Hepatocyte (in vitro differentiated cells): ENCODE measurements at regions not wholly inside any gene's neighbourhood (a gene's known extent, or its start where the extent isn't known, plus 50 kb on each side); places are given as distances from the start of the nearest gene placed in this dataset.

ENCODE experiments used
- DNase-seq: peaks from one replicate; pipeline ENCODE4 v3.0.0-alpha.2; 2016; ENCODE audit warnings: low spot score
- H2AFZ ChIP-seq: fragments of 200-600 bp; sonication (generic); 2 replicates; pipeline ENCODE4 v1.6.0; 2016; ENCODE audit warnings: antibody characterized with exemption, mild to moderate bottlenecking
- H3K27ac ChIP-seq: fragments of 200-600 bp; sonication (generic); 2 replicates; pipeline ENCODE4 v1.5.1; 2016; ENCODE audit warnings: mild to moderate bottlenecking
- H3K27me3 ChIP-seq: fragments of 200-600 bp; sonication (generic); 2 replicates; pipeline ENCODE4 v1.6.1; 2016
- H3K36me3 ChIP-seq: fragments of 200-600 bp; sonication (generic); replicated peaks from 2 replicates; pipeline ENCODE4 v1.5.1; 2016; ENCODE audit warnings: low read depth; ENCODE audit not compliant: insufficient read depth
- H3K4me1 ChIP-seq: fragments of 200-600 bp; sonication (generic); 2 replicates; pipeline ENCODE4 v1.5.1; 2016; ENCODE audit warnings: mild to moderate bottlenecking, moderate library complexity; ENCODE audit not compliant: insufficient read depth
- H3K4me2 ChIP-seq: fragments of 200-600 bp; sonication (generic); 2 replicates; pipeline ENCODE4 v1.6.0; 2016
- H3K4me3 ChIP-seq: fragments of 200-600 bp; sonication (generic); 2 replicates; pipeline ENCODE4 v1.5.1; 2016; ENCODE audit warnings: mild to moderate bottlenecking
- H3K79me2 ChIP-seq: fragments of 200-600 bp; sonication (generic); 2 replicates; pipeline ENCODE4 v1.6.0; 2017; ENCODE audit warnings: mild to moderate bottlenecking
- H3K9me2 ChIP-seq: fragments of 200-600 bp; sonication (generic); replicated peaks from 2 replicates; pipeline ENCODE4 v1.6.0; 2017; ENCODE audit warnings: mild to moderate bottlenecking; ENCODE audit not compliant: insufficient read depth
- H3K9me3 ChIP-seq: fragments of 200-600 bp; sonication (generic); 2 replicates; pipeline ENCODE4 v1.5.1; 2016; ENCODE audit warnings: low read depth, mild to moderate bottlenecking
- H4K20me1 ChIP-seq: fragments of 200-600 bp; sonication (generic); 2 replicates; pipeline ENCODE4 v1.6.0; 2016; ENCODE audit warnings: mild to moderate bottlenecking; ENCODE audit not compliant: insufficient read depth, poor library complexity, severe bottlenecking
- EZH2 ChIP-seq: fragments of 200-600 bp; sonication (generic); IDR thresholded peaks from 2 replicates; pipeline ENCODE4 v1.6.1; 2016; ENCODE audit warnings: antibody characterized with exemption, mild to moderate bottlenecking, borderline replicate concordance
- EZH2phosphoT487 ChIP-seq: fragments of 200-600 bp; sonication (generic); IDR thresholded peaks from one replicate; pipeline ENCODE4 v1.6.1; 2018; ENCODE audit warnings: antibody characterized with exemption, mild to moderate bottlenecking, low read depth, moderate library complexity; ENCODE audit not compliant: unreplicated experiment, severe bottlenecking
- WGBS: methylation state at CpG from one replicate; pipeline ENCODE4 v1.1.6; 2016; ENCODE audit warnings: low lambda C conversion rate; ENCODE audit errors: missing lambda C conversion rate; 5-methylcytosine and 5-hydroxymethylcytosine counted together
- TF ChIP-seq, protein P1 (sequence below): fragments of 200-600 bp; sonication (generic); IDR thresholded peaks from 2 replicates; pipeline ENCODE4 v1.5.1; 2016; ENCODE audit warnings: antibody characterized with exemption, mild to moderate bottlenecking; ENCODE audit not compliant: poor library complexity

DNA sequence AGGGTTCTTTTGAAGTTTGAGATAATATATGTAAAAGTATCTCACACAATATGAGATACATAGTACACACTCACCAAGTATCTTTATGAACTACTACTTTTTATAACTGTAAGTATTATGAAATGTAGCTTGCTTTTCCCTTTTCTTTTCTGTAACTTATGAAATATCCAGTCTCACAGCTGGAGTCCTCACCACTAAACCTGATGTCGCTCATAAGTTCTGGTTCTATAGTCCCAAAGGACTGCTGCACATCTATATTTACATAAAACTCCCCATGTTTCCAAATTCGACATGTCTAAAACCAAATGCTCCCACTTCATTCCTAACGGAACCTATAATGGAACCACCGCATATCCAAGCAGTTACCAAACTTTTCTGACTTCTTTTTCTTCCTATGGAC is 186.5 kb upstream of the SLC7A11 start:
- no peaks in the 10 kb centered on the region for H4K20me1 ChIP-seq
- 92% methylated on average over 4 of the region's 4 CpGs for WGBS
- TF ChIP-seq EZH2 (no peak), EZH2phosphoT487 (no peak)
- TF ChIP-seq, protein P1, sequence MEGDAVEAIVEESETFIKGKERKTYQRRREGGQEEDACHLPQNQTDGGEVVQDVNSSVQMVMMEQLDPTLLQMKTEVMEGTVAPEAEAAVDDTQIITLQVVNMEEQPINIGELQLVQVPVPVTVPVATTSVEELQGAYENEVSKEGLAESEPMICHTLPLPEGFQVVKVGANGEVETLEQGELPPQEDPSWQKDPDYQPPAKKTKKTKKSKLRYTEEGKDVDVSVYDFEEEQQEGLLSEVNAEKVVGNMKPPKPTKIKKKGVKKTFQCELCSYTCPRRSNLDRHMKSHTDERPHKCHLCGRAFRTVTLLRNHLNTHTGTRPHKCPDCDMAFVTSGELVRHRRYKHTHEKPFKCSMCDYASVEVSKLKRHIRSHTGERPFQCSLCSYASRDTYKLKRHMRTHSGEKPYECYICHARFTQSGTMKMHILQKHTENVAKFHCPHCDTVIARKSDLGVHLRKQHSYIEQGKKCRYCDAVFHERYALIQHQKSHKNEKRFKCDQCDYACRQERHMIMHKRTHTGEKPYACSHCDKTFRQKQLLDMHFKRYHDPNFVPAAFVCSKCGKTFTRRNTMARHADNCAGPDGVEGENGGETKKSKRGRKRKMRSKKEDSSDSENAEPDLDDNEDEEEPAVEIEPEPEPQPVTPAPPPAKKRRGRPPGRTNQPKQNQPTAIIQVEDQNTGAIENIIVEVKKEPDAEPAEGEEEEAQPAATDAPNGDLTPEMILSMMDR, result no peak

DNA sequence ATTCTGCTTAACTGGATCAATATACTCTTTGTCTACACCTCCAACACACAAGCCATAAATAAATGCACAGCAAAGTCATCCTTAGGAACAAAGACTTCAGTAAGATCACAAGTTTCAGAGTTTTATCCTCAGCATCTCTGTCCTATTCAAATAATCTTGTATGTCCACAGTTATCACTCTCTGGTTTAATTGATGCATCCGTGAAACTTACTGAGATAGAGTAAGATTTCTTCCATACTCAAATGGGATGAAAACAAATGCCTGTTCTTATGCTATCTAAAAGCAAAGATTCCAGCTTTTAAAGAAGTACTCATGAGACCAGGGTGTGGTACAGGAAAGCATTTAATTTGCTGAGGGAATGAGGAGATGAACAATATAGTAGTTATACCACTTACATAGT is 184.6 kb upstream of the SLC7A11 start:
- Histone ChIP-seq H3K4me3 (no peak overlapping the region), H3K79me2 (no peaks in the 10 kb centered on the region), H3K9me2 (no peaks in the 10 kb centered on the region), H2AFZ (no peak overlapping the region), H3K4me2 (no peak overlapping the region), H3K9me3 (no peaks in the 10 kb centered on the region), H4K20me1 (no peaks in the 10 kb centered on the region), H3K27me3 (no peaks in the 10 kb centered on the region), H3K4me1 (no peaks in the 10 kb centered on the region), H3K27ac (no peak overlapping the region), H3K36me3 (no peaks in the 10 kb centered on the region)
- no peak for DNase-seq
- TF ChIP-seq EZH2phosphoT487 (no peak), EZH2 (no peak)
- TF ChIP-seq, protein P1, result no peak
- 88% methylated on average over 1 of the region's 1 CpG for WGBS

More for the DNA sequence above, 186.5 kb upstream of the SLC7A11 start:
- H3K4me3 ChIP-seq, result no peak overlapping the region
- H3K27ac ChIP-seq, result no peak overlapping the region
- no peaks in the 10 kb centered on the region for H3K9me3 ChIP-seq
- no peaks in the 10 kb centered on the region for H3K79me2 ChIP-seq
- no peak for DNase-seq
- no peaks in the 10 kb centered on the region for H3K36me3 ChIP-seq
- no peak overlapping the region for H2AFZ ChIP-seq
- no peak overlapping the region for H3K4me2 ChIP-seq
- H3K4me1 ChIP-seq, result no peaks in the 10 kb centered on the region
- no peaks in the 10 kb centered on the region for H3K27me3 ChIP-seq
- no peaks in the 10 kb centered on the region for H3K9me2 ChIP-seq

DNA sequence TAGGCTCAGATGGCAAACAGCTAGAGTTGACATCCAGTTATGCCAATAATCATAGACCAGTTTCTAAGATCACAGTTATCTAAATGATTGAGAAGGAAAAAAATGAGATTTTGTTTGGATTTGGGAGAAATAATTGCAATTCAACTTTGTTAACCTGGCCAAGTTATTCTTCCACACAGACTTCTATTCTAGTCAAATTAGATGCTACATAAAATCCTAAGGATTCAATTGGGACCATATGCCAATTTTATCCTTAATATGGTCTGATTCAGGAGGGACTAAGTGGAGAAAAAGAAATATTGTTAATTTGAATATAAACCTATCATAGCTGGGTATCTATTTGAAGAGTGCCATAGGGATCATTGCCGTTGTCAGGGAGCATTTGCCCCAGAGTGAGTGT is 178.3 kb upstream of the SLC7A11 start:
- Histone ChIP-seq H3K4me3 (no peak overlapping the region), H3K27me3 (no peaks in the 10 kb centered on the region), H3K27ac (no peak overlapping the region), H3K36me3 (no peaks in the 10 kb centered on the region), H3K4me1 (no peaks in the 10 kb centered on the region), H3K4me2 (no peak overlapping the region), H2AFZ (no peak overlapping the region), H3K79me2 (no peaks in the 10 kb centered on the region), H4K20me1 (no peaks in the 10 kb centered on the region), H3K9me2 (no peaks in the 10 kb centered on the region), H3K9me3 (no peaks in the 10 kb centered on the region)
- no peak for TF ChIP-seq EZH2
- TF ChIP-seq, protein P1, result no peak
- TF ChIP-seq EZH2phosphoT487, result no peak
- no peak for DNase-seq
- WGBS, result 86% methylated on average over 1 of the region's 1 CpG

DNA sequence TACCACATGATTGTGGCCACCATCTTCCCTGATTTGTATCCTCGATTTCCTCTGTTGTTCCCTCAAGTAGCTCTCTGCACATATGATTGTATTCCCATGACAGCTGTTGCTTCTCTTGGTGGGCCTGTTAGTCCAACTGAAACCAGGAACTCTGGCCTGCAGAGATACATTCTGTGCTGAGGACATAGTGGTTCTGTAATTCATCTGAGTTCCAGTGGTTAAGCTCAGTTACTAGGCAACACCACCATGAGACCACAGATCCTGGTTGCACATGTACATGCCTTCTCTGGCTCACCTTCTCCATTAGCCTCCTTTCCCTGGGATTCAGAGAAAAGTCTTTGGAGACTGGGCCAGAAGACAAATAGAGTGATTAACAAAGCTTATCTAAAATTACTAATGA is 172.1 kb upstream of the SLC7A11 start:
- 91% methylated on average over 1 of the region's 1 CpG for WGBS
- Histone ChIP-seq H3K4me3 (no peak overlapping the region), H3K79me2 (no peaks in the 10 kb centered on the region), H3K27me3 (no peaks in the 10 kb centered on the region), H3K4me2 (no peak overlapping the region), H3K4me1 (no peaks in the 10 kb centered on the region), H3K9me3 (no peaks in the 10 kb centered on the region), H4K20me1 (no peaks in the 10 kb centered on the region), H3K27ac (no peak overlapping the region), H2AFZ (no peak overlapping the region), H3K9me2 (no peaks in the 10 kb centered on the region), H3K36me3 (no peaks in the 10 kb centered on the region)
- no peak for DNase-seq
- no peak for TF ChIP-seq EZH2phosphoT487
- TF ChIP-seq, protein P1, result no peak
- TF ChIP-seq EZH2, result no peak
